ENCODE measurements at regions not wholly inside any gene's neighbourhood (a gene's known extent, or its start where the extent isn't known, plus 50 kb on each side); places are given as distances from the start of the nearest gene placed in this dataset.

GRCh38 chr7:36775676-36776075 lies 51.4 kb upstream of the AOAH start (continued):
- TF ChIP-seq PHF20 (CRISPR knock-in tag; IDR thresholded peaks at IDR 0.05) (no peak), PHB2 (IDR thresholded peaks at IDR 0.05; ENCODE audit: partially characterized antibody) (no peak), HOXA7 (CRISPR knock-in tag; IDR thresholded peaks at IDR 0.05) (no peak)

- no peak for ATAC-seq
- no TSS peak for BruUV-seq (replicated peaks)
These were observed 50.8 kb upstream of the AOAH start for GRCh38 chr7:36775061-36775620.

More at GRCh38 chr7:36775061-36775620, 50.8 kb upstream of the AOAH start:
- in situ Hi-C loops (cut with HindIII; ENCODE audit: extremely low pct_ligation_motif_present, low pct_unique_long_range_greater_than_20kb) = no loop called here
- Histone ChIP-seq H3K4me2 (ENCODE audit: low read depth, low read length) (no peak overlapping the region), H3K9me3 (ENCODE audit: low read length) (no peaks in the 10 kb centered on the region), H2AFZ (ENCODE audit: low read length) (no peak overlapping the region), H3K27ac (ENCODE audit: extremely low read length, insufficient read depth, low read length) (no peak overlapping the region), H4K20me1 (ENCODE audit: insufficient read depth, low read length) (no peaks in the 10 kb centered on the region), H3K27me3 (ENCODE audit: control insufficient read depth in 1 of 2, insufficient read depth in 2 of 2, low read length in 2 of 2) (no peaks in the 10 kb centered on the region), H3K36me3 (replicated peaks in 1 of 2; ENCODE audit: control insufficient read depth in 1 of 2, insufficient read depth in 2 of 2, low read length in 2 of 2) (no peaks in the 10 kb centered on the region), H3K79me2 (ENCODE audit: insufficient read depth, low read length) (no peaks in the 10 kb centered on the region), H3K9ac (ENCODE audit: insufficient read depth, low read depth, low read length) (no peak overlapping the region), H3K4me1 (ENCODE audit: insufficient read depth, low read length) (no peaks in the 10 kb centered on the region), H3K4me3 (replicated peaks in 1 of 3; ENCODE audit: insufficient read depth in 1 of 3, low read depth in 2 of 3, low read length in 3 of 3) (no peak overlapping the region)
- intact Hi-C loops (cut with micrococcal nuclease; ENCODE audit: unreplicated experiment) = no loop called here
- DNase-seq (ENCODE audit: low spot score) (no peak), FAIRE-seq (no peak)
- TF ChIP-seq ZNF790 (CRISPR knock-in tag; IDR thresholded peaks at IDR 0.05; ENCODE audit: borderline replicate concordance) (no peak), CENPT (CRISPR knock-in tag; IDR thresholded peaks at IDR 0.05; ENCODE audit: low read depth) (no peak), BCL6 (CRISPR knock-in tag; IDR thresholded peaks at IDR 0.05) (no peak), BATF2 (CRISPR knock-in tag; IDR thresholded peaks at IDR 0.05) (no peak), ZNF597 (CRISPR knock-in tag; IDR thresholded peaks at IDR 0.05) (no peak), ZNF788 (CRISPR knock-in tag; IDR thresholded peaks at IDR 0.05; ENCODE audit: borderline replicate concordance) (no peak), ZSCAN30 (CRISPR knock-in tag; IDR thresholded peaks at IDR 0.05) (no peak), FOXP4 (CRISPR knock-in tag; IDR thresholded peaks at IDR 0.05) (no peak), SATB2 (CRISPR knock-in tag; IDR thresholded peaks at IDR 0.05) (no peak)
- ChIA-PET POLR2A (no interaction called here), CTCF (ENCODE audit: low intra/inter-chr PET ratio, low total read pairs) (no interaction called here)
- 70% methylated on average over 1 of the region's 1 CpG for WGBS (ENCODE audit: low lambda C conversion rate)

Measured in HepG2 (cell line).